HG03045 (cell line): ENCODE measurements at regions not wholly inside any gene's neighbourhood (a gene's known extent, or its start where the extent isn't known, plus 50 kb on each side); places are given as distances from the start of the nearest gene placed in this dataset.
"Not testable (repeated sequence)": the region's sequence is repeated elsewhere in the genome, so short reads cannot be mapped to it uniquely, and the experiment has no call there.

Source experiments
- ATAC-seq: cut with Tn5 transposase; IDR thresholded peaks from one replicate; pipeline ENCODE4 v1.9.1; 2021; ENCODE audit warnings: mild to moderate bottlenecking, moderate library complexity; ENCODE audit not compliant: unreplicated experiment

GRCh38 chr12:89848732-89849131 lies 140.1 kb upstream of the ATP2B1 start:
- ATAC-seq, result no peak

GRCh38 chr12:89846473-89847055 lies 137.9 kb upstream of the ATP2B1 start:
- ATAC-seq, result no peak

- ATAC-seq, result no peak
Observed at GRCh38 chr12:89845767-89846166, 137.1 kb upstream of the ATP2B1 start.

- no peak for ATAC-seq
Observed at GRCh38 chr12:89845366-89845765, 136.7 kb upstream of the ATP2B1 start.

GRCh38 chr12:89844539-89844938 lies 135.9 kb upstream of the ATP2B1 start:
- ATAC-seq, result no peak

- no peak for ATAC-seq
Observed at GRCh38 chr12:89840162-89840922, 131.7 kb upstream of the ATP2B1 start.

GRCh38 chr12:89839444-89839843 lies 130.8 kb upstream of the ATP2B1 start:
- no peak for ATAC-seq

- no peak for ATAC-seq
Observed at GRCh38 chr12:89838833-89839232, 130.2 kb upstream of the ATP2B1 start.

- ATAC-seq, result no peak
Observed at GRCh38 chr12:89836026-89836425, 127.4 kb upstream of the ATP2B1 start.

GRCh38 chr12:89834676-89835075 lies 126.0 kb upstream of the ATP2B1 start:
- ATAC-seq, result no peak

- no peak for ATAC-seq
Observed at GRCh38 chr12:89833337-89834252, 125.0 kb upstream of the ATP2B1 start.

GRCh38 chr12:89832336-89832735 lies 123.7 kb upstream of the ATP2B1 start:
- no peak for ATAC-seq

GRCh38 chr12:89831310-89832095 lies 122.9 kb upstream of the ATP2B1 start:
- ATAC-seq, result no peak

GRCh38 chr12:89829434-89829975 lies 120.9 kb upstream of the ATP2B1 start:
- ATAC-seq, result no peak

GRCh38 chr12:89828575-89828974 lies 119.9 kb upstream of the ATP2B1 start:
- no peak for ATAC-seq

- no peak for ATAC-seq
Observed at GRCh38 chr12:89827592-89827991, 119.0 kb upstream of the ATP2B1 start.

- ATAC-seq, result no peak
Observed at GRCh38 chr12:89826468-89826867, 117.8 kb upstream of the ATP2B1 start.

GRCh38 chr12:89825591-89826449 lies 117.2 kb upstream of the ATP2B1 start:
- no peak for ATAC-seq

GRCh38 chr12:89824822-89825221 lies 116.2 kb upstream of the ATP2B1 start:
- ATAC-seq, result no peak

- ATAC-seq, result not testable (repeated sequence)
Observed at GRCh38 chr12:89822992-89823391, 114.4 kb upstream of the ATP2B1 start.
